NOMO-1 treated with DMSO at 0.1 percent for 48 hours (cell line): ENCODE measurements at regions not wholly inside any gene's neighbourhood (a gene's known extent, or its start where the extent isn't known, plus 50 kb on each side); places are given as distances from the start of the nearest gene placed in this dataset.
A peak's percentile ranks its signal among the peaks of the same experiment; 100 is the strongest.
"Not testable (repeated sequence)": the region's sequence is repeated elsewhere in the genome, so short reads cannot be mapped to it uniquely, and the experiment has no call there.

Experiments
- DNase-seq: peaks from one replicate; lab custom pipeline; 2025; ENCODE audit not compliant: unreplicated experiment; lab: John Stamatoyannopoulos, UW

GRCh38 chr16:65283181-65283651, 161.4 kb upstream of the CDH11 start:
- no peak for DNase-seq

GRCh38 chr16:65281586-65281985, 159.7 kb upstream of the CDH11 start:
- DNase-seq, result no peak

GRCh38 chr16:65280845-65281512, 159.1 kb upstream of the CDH11 start:
- DNase-seq, result no peak

GRCh38 chr16:65279576-65279975, 157.7 kb upstream of the CDH11 start:
- no peak for DNase-seq

GRCh38 chr16:65278874-65279273, 157.0 kb upstream of the CDH11 start:
- DNase-seq, result no peak

GRCh38 chr16:65274566-65274965, 152.7 kb upstream of the CDH11 start:
- DNase-seq, result no peak

- no peak for DNase-seq
These were observed 151.0 kb upstream of the CDH11 start for GRCh38 chr16:65272699-65273414.

GRCh38 chr16:65271996-65272395, 150.1 kb upstream of the CDH11 start:
- peak; percentile 3 for DNase-seq

- DNase-seq, result no peak
These were observed 146.5 kb upstream of the CDH11 start for GRCh38 chr16:65268331-65268730.

GRCh38 chr16:65263896-65264295, 142.0 kb upstream of the CDH11 start:
- DNase-seq, result no peak

- no peak for DNase-seq
These were observed 138.9 kb upstream of the CDH11 start for GRCh38 chr16:65260746-65261145.

GRCh38 chr16:65254144-65254543, 132.3 kb upstream of the CDH11 start:
- no peak for DNase-seq

- DNase-seq, result no peak
These were observed 127.9 kb upstream of the CDH11 start for GRCh38 chr16:65249768-65250167.

- DNase-seq, result no peak
These were observed 122.9 kb upstream of the CDH11 start for GRCh38 chr16:65244787-65245186.

GRCh38 chr16:65235339-65236177, 113.7 kb upstream of the CDH11 start:
- no peak for DNase-seq

- not testable (repeated sequence) for DNase-seq
These were observed 113.0 kb upstream of the CDH11 start for GRCh38 chr16:65234721-65235320.

- no peak for DNase-seq
These were observed 107.4 kb upstream of the CDH11 start for GRCh38 chr16:65229191-65229662.

GRCh38 chr16:65227150-65227835, 105.4 kb upstream of the CDH11 start:
- DNase-seq, result no peak

GRCh38 chr16:65226077-65226476, 104.2 kb upstream of the CDH11 start:
- no peak for DNase-seq

- no peak for DNase-seq
These were observed 103.6 kb upstream of the CDH11 start for GRCh38 chr16:65225488-65225887.

- no peak for DNase-seq
These were observed 103.1 kb upstream of the CDH11 start for GRCh38 chr16:65224994-65225393.
